Natural killer cell (primary cell): ENCODE measurements at regions not wholly inside any gene's neighbourhood (a gene's known extent, or its start where the extent isn't known, plus 50 kb on each side); places are given as distances from the start of the nearest gene placed in this dataset.

Experiments
- ATAC-seq, 3 donors: fragments of 150-1000 bp in 2 of 3; fragments of 200-7000 bp in 1 of 3; cut with Tn5 transposase; 1 replicate in 1 of 3; 2 replicates in 2 of 3; pipeline ENCODE4 v1.10.0; 2021; ENCODE audit warnings: mild to moderate bottlenecking in 2 of 3, moderate library complexity in 2 of 3
- DNase-seq, 2 donors: peaks; one replicate each; pipeline versions ENCODE4 v3.0.0 to v3.0.0-alpha.2; 2013 to 2021; ENCODE audit warnings: mixed read lengths in 1 of 2
- H3K27ac ChIP-seq: one replicate; pipeline ENCODE4 v1.5.1; 2013; ENCODE audit warnings: mild to moderate bottlenecking, low read length
- H3K27me3 ChIP-seq: one replicate; pipeline ENCODE4 v1.6.1; 2013; ENCODE audit warnings: low read length; ENCODE audit not compliant: control insufficient read depth, insufficient read depth
- H3K36me3 ChIP-seq: one replicate; pipeline ENCODE4 v1.6.1; 2013; ENCODE audit warnings: low read length; ENCODE audit not compliant: control insufficient read depth, insufficient read depth
- H3K4me1 ChIP-seq: one replicate; pipeline ENCODE4 v1.6.1; 2013; ENCODE audit warnings: low read length; ENCODE audit not compliant: control insufficient read depth, insufficient read depth
- H3K4me3 ChIP-seq: one replicate; pipeline ENCODE4 v1.5.1; 2013; ENCODE audit warnings: low read length
- H3K9me3 ChIP-seq: one replicate; pipeline ENCODE4 v1.6.1; 2013; ENCODE audit warnings: low read length; ENCODE audit not compliant: control insufficient read depth, insufficient read depth
- H3K27ac Mint-ChIP-seq, 2 donors: one replicate each; pipeline ENCODE4 v1.8.0; 2022; ENCODE audit warnings: mild to moderate bottlenecking in 2 of 2, mixed read lengths in 2 of 2, moderate library complexity in 1 of 2
- H3K27me3 Mint-ChIP-seq, 2 donors: one replicate each; pipeline ENCODE4 v1.8.0; 2022; ENCODE audit warnings: low read depth in 2 of 2, mixed read lengths in 2 of 2
- H3K36me3 Mint-ChIP-seq: one replicate; pipeline ENCODE4 v1.8.0; 2022; ENCODE audit warnings: mixed read lengths
- H3K4me1 Mint-ChIP-seq, 2 donors: one replicate each; pipeline ENCODE4 v1.8.0; 2022; ENCODE audit warnings: mixed read lengths in 2 of 2
- H3K4me3 Mint-ChIP-seq: one replicate; pipeline ENCODE4 v1.8.0; 2022; ENCODE audit warnings: mild to moderate bottlenecking, moderate library complexity, mixed read lengths
- H3K9me3 Mint-ChIP-seq, 2 donors: one replicate each; pipeline ENCODE4 v1.8.0; 2022; ENCODE audit warnings: mixed read lengths in 2 of 2
- WGBS: methylation state at CpG from one replicate; pipeline ENCODE4 v1.1.7; 2013; ENCODE audit warnings: missing lambda C conversion rate; ENCODE audit not compliant: insufficient coverage; 5-methylcytosine and 5-hydroxymethylcytosine counted together
- intact Hi-C: fragments of 100-400 bp; cut with micrococcal nuclease; formaldehyde crosslinking; loops from one replicate; pipeline ENCODE4 v1.14.2; 2022
- TF ChIP-seq, protein P1 (sequence below): fragments of 200-600 bp; IDR thresholded peaks from one replicate; pipeline ENCODE4 v1.8.0; 2022; ENCODE audit warnings: antibody characterized with exemption

DNA sequence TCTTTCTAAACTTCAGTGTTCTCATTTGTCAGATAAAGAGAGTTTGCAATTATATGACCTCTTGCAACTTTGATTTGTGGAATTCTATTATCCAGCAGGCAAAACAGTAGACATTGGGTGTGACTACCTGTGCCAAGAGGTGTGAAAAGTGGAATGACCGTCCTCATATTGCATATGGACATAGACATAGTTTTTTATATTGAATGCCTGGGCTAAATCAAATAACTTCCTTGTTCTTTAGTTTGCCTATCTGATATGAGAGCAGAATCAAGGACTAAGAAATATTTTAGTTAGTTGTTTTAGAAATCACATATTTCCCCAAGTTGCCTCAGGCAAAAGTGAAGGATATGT lies 117.7 kb upstream of the KLF8 start:
- Mint-ChIP-seq H3K27ac (no peak overlapping the region), H3K4me1 (no peaks in the 10 kb centered on the region)
- DNase-seq = no peak

DNA sequence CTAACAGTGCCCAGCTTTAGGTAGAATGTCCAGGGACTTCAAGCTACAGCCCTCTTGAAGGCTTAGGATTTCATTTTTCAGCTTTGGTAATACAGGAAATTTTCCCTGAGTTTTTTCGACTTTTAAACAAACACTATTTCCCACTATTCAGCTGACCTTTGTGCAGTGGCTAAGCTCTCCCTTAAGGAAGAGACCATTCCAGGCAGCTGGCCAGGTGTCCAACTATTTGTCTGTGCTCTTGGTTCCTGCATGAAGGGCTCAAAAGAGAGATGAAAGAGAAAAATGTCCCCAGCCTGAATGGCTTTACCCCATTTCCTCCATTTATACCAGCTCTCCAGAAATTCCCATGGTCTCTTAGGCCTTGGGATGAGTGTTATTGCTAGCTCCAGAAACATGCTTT lies 111.9 kb upstream of the KLF8 start:
- H3K27ac Mint-ChIP-seq = no peak overlapping the region
- TF ChIP-seq, protein P1, sequence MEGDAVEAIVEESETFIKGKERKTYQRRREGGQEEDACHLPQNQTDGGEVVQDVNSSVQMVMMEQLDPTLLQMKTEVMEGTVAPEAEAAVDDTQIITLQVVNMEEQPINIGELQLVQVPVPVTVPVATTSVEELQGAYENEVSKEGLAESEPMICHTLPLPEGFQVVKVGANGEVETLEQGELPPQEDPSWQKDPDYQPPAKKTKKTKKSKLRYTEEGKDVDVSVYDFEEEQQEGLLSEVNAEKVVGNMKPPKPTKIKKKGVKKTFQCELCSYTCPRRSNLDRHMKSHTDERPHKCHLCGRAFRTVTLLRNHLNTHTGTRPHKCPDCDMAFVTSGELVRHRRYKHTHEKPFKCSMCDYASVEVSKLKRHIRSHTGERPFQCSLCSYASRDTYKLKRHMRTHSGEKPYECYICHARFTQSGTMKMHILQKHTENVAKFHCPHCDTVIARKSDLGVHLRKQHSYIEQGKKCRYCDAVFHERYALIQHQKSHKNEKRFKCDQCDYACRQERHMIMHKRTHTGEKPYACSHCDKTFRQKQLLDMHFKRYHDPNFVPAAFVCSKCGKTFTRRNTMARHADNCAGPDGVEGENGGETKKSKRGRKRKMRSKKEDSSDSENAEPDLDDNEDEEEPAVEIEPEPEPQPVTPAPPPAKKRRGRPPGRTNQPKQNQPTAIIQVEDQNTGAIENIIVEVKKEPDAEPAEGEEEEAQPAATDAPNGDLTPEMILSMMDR = no peak
- H3K9me3 Mint-ChIP-seq = no peaks in the 10 kb centered on the region
- Histone ChIP-seq H3K4me3 (no peak overlapping the region), H3K9me3 (peaks cover 3% of the 10 kb centered on the region), H3K27ac (no peak overlapping the region), H3K4me1 (no peaks in the 10 kb centered on the region), H3K36me3 (no peaks in the 10 kb centered on the region), H3K27me3 (no peaks in the 10 kb centered on the region)
- intact Hi-C loops = no loop called here
- H3K27me3 Mint-ChIP-seq = no peaks in the 10 kb centered on the region
- H3K4me1 Mint-ChIP-seq = no peaks in the 10 kb centered on the region
- ATAC-seq = no peak
- no peak for DNase-seq
- H3K4me3 Mint-ChIP-seq = no peak overlapping the region
- no peaks in the 10 kb centered on the region for H3K36me3 Mint-ChIP-seq
- WGBS = no CpG with 5 or more reads among the region's 1 CpG

More for the DNA sequence above, 117.7 kb upstream of the KLF8 start:
- Histone ChIP-seq H3K4me3 (no peak overlapping the region), H3K4me1 (no peaks in the 10 kb centered on the region), H3K36me3 (no peaks in the 10 kb centered on the region), H3K27ac (no peak overlapping the region), H3K9me3 (no peaks in the 10 kb centered on the region), H3K27me3 (no peaks in the 10 kb centered on the region)
- 100% methylated on average over 1 of the region's 1 CpG for WGBS
- TF ChIP-seq, protein P1 = no peak
- Mint-ChIP-seq H3K4me3 (no peak overlapping the region), H3K9me3 (peaks cover 2 to 3% of the 10 kb centered on the region in 2 donors), H3K27me3 (no peaks in the 10 kb centered on the region), H3K36me3 (peaks cover 5% of the 10 kb centered on the region)
- intact Hi-C loops = no loop called here
- ATAC-seq = no peak

DNA sequence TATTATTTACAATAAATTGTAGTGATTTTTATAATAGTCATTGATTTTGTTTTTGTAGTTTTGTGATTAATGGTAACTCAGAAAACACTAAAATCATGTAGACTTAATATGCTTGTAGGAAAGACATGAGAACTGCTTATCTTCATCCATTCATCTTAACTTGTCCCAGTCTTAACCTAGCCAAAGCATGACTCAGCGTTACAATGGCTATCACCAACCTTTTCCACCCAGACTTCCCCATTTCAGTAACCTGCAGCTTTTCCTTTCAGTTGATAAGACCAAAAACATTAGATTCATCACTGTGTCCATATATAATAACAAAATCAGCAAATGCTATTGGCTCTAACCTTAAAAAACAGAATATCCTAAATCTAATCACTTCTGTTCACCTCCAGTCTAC lies 106.2 kb upstream of the KLF8 start:
- ATAC-seq = no peak
- no peaks in the 10 kb centered on the region for H3K36me3 Mint-ChIP-seq
- H3K27ac Mint-ChIP-seq = no peak overlapping the region
- Histone ChIP-seq H3K4me3 (no peak overlapping the region), H3K4me1 (no peaks in the 10 kb centered on the region), H3K9me3 (peaks cover 12% of the 10 kb centered on the region), H3K27me3 (no peaks in the 10 kb centered on the region), H3K36me3 (no peaks in the 10 kb centered on the region), H3K27ac (no peak overlapping the region)
- H3K9me3 Mint-ChIP-seq = peaks cover 0 to 20% of the 10 kb centered on the region in 2 donors
- H3K27me3 Mint-ChIP-seq = no peaks in the 10 kb centered on the region
- intact Hi-C loops = no loop called here
- TF ChIP-seq, protein P1 = no peak
- H3K4me3 Mint-ChIP-seq = no peak overlapping the region
- 8% methylated on average over 1 of the region's 1 CpG for WGBS
- no peaks in the 10 kb centered on the region for H3K4me1 Mint-ChIP-seq
- no peak for DNase-seq

GRCh38 chrX:56130031-56130430 lies 102.1 kb upstream of the KLF8 start:
- H3K27me3 ChIP-seq = no peaks in the 10 kb centered on the region
- no peaks in the 10 kb centered on the region for H3K4me1 ChIP-seq
- H3K4me3 Mint-ChIP-seq = no peak overlapping the region
- H3K4me3 ChIP-seq = no peak overlapping the region
- no peaks in the 10 kb centered on the region for H3K27me3 Mint-ChIP-seq
- H3K27ac Mint-ChIP-seq = no peak overlapping the region
- peaks cover 12% of the 10 kb centered on the region for H3K9me3 ChIP-seq
- WGBS = 98% methylated on average over 3 of the region's 3 CpGs
- peaks cover 0 to 31% of the 10 kb centered on the region in 2 donors for H3K9me3 Mint-ChIP-seq
- H3K27ac ChIP-seq = no peak overlapping the region
- no peaks in the 10 kb centered on the region for H3K4me1 Mint-ChIP-seq
- DNase-seq (no peak), ATAC-seq (no peak)
- H3K36me3 ChIP-seq = no peaks in the 10 kb centered on the region
- H3K36me3 Mint-ChIP-seq = peaks cover 8% of the 10 kb centered on the region
- intact Hi-C loops = no loop called here
- TF ChIP-seq, protein P1 = no peak
